ENCODE measurements at regions not wholly inside any gene's neighbourhood (a gene's known extent, or its start where the extent isn't known, plus 50 kb on each side); places are given as distances from the start of the nearest gene placed in this dataset.
"Not testable (repeated sequence)": the region's sequence is repeated elsewhere in the genome, so short reads cannot be mapped to it uniquely, and the experiment has no call there.

GRCh38 chr5:119694284-119694683 lies 64.9 kb downstream of the FAM170A start:
- DNase-seq, result no peak

DNA sequence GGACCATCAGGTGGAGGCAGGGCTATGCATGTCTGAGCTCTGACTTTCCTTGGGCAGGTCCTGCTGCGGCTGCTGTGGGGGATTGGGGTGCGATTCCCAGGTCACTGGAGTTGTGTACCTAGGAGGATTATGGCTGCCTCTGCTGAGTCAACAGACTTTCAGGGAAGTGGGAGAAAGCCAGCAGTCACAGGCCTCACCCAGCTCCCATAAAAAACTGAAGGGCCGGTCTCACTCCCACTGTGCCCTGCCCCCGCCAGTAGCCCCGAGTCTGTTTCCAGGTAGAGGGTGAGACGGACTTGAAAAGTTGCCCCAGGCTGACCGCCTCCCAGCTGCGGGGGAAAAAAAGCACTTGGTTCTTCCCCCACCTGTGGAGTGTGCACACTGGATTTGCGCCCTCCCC lies 76.7 kb downstream of the FAM170A start:
- DNase-seq, result no peak

DNA sequence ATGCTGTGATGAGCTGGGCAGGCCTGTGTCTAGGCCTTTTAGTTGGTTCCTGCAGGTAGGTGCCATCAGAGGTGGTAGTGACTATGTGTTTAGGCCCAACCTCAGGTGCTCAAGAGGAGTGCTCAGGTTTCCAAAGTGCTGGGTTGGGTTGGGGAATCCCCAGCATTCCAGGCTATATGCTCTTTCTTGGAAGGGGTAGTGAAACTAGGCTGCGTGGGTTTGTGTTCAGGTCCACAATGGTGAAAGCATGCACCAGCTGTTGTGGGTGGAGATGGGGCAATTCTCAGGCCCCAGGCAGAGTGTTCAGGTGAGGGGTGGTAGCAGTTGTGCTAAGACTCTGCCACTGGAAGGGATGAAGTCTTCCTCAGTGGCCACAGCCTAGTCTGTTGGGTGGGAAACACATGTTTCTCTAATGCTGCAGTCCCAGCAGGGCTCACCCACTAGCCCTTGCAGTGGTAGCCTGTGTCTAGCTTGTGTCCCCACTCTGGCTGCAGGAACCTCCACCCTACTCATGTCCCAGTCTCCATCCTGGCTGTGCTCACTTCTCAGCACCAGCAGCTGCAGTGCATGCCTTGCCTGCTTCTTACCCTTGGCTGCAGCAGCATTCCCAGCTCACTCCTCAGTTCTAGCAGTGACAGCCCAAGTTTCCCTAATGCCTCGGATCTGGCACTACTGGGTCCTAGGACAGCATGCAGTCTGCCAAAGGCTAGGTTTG lies 78.9 kb downstream of the FAM170A start:
- DNase-seq, result no peak

GRCh38 chr5:119721775-119722174 lies 92.4 kb downstream of the FAM170A start:
- no peak for DNase-seq

DNA sequence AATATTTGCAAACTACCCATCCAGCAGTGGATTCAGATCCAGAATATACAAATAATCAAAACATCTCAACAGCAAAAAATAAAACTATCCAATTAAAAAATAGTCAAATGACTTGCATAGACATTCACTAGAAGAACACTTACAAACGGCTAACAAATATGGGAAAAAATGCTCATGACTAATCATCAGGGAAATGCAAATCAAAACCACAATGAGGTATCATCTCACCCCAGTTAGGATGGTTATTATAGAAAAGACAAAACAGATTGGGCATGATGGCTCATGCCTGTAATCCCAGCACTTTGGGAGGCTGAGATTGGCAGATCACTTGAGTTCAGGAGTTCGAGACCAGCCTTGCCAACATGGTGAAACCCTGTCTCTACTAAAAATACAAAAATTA lies 95.9 kb downstream of the FAM170A start:
- not testable (repeated sequence) for DNase-seq

- DNase-seq, result no peak
These were observed 97.2 kb downstream of the FAM170A start for GRCh38 chr5:119726544-119726943.

- no peak for DNase-seq
These were observed 110.9 kb downstream of the FAM170A start for GRCh38 chr5:119740225-119740624.

GRCh38 chr5:119741691-119742090 lies 112.3 kb downstream of the FAM170A start:
- no peak for DNase-seq

- DNase-seq, result no peak
These were observed 113.0 kb downstream of the FAM170A start for GRCh38 chr5:119742311-119742710.

DNA sequence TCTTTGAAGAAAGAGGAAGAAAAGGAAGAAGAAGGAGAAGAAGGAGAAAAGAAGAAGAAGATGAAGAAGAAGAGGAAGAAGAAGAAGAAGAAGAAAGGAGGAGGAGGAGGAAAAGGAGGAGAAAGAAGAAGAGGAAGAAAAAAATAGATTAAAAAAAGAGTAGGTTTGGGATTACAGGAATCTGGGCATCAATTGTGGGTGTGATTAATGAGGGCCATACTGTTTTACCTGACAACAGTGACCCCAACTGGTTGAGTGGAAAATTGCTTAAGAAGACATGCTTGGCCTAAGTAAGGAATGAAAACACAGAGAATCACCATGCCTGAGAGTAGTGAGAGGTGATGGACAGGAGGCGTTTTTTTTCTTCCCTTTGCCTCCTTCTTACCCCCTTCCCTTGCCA lies 114.6 kb downstream of the FAM170A start:
- DNase-seq, result peak; percentile 67

DNA sequence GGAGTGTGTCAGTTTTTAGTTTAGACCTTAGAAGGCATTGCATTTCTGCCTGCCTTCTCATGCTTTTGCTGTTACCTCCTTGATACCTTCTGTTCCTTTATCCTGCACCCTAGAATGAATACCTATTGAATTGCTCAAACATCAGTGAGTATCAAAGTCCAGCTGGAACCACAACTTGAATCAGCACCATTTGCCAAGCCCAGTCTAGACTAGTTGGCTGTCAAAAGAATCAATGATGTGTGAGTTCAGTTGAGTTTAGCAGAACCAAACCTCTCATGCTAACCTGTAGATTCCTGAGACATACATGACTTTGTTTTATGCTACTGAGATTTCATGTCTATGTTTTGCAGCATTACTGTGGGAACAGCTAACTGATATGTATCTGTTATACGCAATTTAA lies 116.6 kb downstream of the FAM170A start:
- no peak for DNase-seq

- no peak for DNase-seq
These were observed 117.6 kb downstream of the FAM170A start for GRCh38 chr5:119746984-119747383.

DNA sequence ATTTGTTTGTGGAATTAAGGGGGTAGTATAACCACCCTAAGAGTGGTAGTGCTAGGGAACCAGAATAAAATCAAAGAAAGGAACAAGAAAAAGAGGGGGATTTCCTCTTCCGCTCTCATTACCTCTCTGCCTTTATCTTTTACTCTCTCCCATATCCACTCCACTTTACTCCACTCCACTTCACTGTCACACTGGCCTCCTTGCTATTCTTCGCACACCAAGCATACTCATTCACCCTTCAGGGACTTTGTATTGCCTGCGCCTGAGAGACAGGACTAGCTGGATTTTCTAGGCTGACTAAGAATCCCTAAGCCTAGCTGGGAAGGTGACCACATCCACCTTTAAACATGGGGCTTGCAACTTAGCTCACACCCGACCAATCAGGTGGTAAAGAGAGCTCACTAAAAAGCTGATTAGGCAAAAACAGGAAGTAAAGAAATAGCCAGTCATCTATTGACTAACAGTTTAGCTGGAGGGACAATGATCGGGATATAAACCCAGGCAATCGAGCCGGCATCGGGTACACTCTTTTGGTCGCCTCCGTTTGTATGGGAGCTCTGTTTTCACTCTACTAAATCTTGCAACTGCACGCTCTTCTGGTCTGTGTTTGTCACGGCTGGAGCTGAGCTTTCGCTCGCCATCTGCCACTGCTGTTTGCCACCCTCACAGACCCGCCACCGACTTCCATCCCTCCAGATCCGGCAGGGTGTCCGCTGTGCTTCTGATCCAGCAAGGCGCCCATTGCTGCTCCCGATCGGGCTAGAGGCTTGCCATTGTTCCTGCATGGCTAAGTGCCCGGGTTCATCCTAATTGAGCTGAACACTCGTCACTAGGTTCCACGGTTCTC lies 121.8 kb downstream of the FAM170A start:
- DNase-seq, result no peak

GRCh38 chr5:119751734-119752094 lies 122.4 kb downstream of the FAM170A start:
- DNase-seq, result no peak

GRCh38 chr5:119752921-119753886 lies 123.8 kb downstream of the FAM170A start:
- DNase-seq, result no peak

DNA sequence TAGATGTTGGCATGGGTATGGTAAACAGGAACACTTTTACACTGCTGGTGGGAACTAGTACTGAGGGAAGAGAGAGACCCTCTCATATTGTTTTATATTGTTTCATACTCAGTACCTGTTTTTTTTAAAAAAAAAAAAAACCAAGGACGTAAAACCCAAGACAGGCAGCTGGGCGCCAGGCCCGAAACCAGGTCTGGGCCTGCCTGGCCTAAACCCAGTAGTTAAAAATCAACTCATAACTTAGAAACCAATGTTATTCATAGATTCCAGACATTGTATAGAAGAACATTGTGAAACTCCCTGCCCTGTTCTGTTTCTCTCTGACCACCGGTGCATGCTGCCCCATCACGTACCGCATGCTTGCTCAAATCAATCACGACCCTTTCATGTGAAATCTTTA lies 125.5 kb downstream of the FAM170A start:
- not testable (repeated sequence) for DNase-seq

GRCh38 chr5:119757276-119757675 lies 127.9 kb downstream of the FAM170A start:
- no peak for DNase-seq

- not testable (repeated sequence) for DNase-seq
These were observed 140.6 kb downstream of the FAM170A start for GRCh38 chr5:119769695-119770693.

- DNase-seq, result not testable (repeated sequence)
These were observed 150.8 kb downstream of the FAM170A start for GRCh38 chr5:119780145-119780544.

GRCh38 chr5:119785057-119785456 lies 155.7 kb downstream of the FAM170A start:
- DNase-seq, result no peak

GRCh38 chr5:119789406-119790117 lies 160.2 kb downstream of the FAM170A start:
- no peak for DNase-seq
